ENCODE measurements at regions not wholly inside any gene's neighbourhood (a gene's known extent, or its start where the extent isn't known, plus 50 kb on each side); places are given as distances from the start of the nearest gene placed in this dataset.

DNA sequence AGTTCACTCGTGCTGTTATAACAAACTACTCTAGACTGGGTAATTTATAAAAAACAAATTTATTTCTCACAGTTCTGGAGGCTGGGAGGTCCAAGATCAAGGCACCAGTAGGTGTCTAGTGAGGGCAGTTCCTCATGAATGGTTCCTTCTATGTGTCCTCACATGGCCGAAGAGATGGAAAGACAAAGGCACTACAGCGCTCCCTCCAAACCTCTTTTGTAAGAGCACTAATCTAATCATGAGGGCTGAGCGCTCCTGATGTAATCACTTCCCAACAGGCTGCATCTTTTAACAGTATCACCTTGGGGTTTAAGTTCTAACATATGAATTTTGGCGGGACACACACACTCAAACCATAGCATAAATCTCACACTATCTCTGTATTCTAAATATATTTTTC lies 54.0 kb upstream of the KANK4 start:
- TF ChIP-seq ZNF274 (IDR thresholded peaks at IDR 0.05; ENCODE audit: low read length) (no peak), ZNF274 (tag by site-specific recombination; IDR thresholded peaks at IDR 0.05; ENCODE audit: borderline replicate concordance) (no peak), ZNF311 (tag by site-specific recombination; IDR thresholded peaks at IDR 0.05; ENCODE audit: borderline replicate concordance) (no peak), ELK4 (IDR thresholded peaks at IDR 0.05; ENCODE audit: borderline replicate concordance, low read depth, low read length) (no peak), MZF1 (tag by site-specific recombination; IDR thresholded peaks at IDR 0.05; ENCODE audit: borderline replicate concordance) (no peak), ZNF239 (tag by site-specific recombination; IDR thresholded peaks at IDR 0.05) (no peak), ZNF184 (tag by site-specific recombination; IDR thresholded peaks at IDR 0.05) (no peak), PRDM10 (tag by site-specific recombination; IDR thresholded peaks at IDR 0.05) (no peak), ZSCAN23 (tag by site-specific recombination; IDR thresholded peaks at IDR 0.05) (no peak), ZNF701 (tag by site-specific recombination; IDR thresholded peaks at IDR 0.05) (no peak), ZNF266 (tag by site-specific recombination; IDR thresholded peaks at IDR 0.05; ENCODE audit: low read depth) (no peak), ZNF335 (tag by site-specific recombination; conservative IDR thresholded peaks at IDR 0.05) (no peak)
- TF ChIP-seq, protein P1, sequence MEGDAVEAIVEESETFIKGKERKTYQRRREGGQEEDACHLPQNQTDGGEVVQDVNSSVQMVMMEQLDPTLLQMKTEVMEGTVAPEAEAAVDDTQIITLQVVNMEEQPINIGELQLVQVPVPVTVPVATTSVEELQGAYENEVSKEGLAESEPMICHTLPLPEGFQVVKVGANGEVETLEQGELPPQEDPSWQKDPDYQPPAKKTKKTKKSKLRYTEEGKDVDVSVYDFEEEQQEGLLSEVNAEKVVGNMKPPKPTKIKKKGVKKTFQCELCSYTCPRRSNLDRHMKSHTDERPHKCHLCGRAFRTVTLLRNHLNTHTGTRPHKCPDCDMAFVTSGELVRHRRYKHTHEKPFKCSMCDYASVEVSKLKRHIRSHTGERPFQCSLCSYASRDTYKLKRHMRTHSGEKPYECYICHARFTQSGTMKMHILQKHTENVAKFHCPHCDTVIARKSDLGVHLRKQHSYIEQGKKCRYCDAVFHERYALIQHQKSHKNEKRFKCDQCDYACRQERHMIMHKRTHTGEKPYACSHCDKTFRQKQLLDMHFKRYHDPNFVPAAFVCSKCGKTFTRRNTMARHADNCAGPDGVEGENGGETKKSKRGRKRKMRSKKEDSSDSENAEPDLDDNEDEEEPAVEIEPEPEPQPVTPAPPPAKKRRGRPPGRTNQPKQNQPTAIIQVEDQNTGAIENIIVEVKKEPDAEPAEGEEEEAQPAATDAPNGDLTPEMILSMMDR (tag by site-specific recombination; IDR thresholded peaks at IDR 0.05): no peak
- TF ChIP-seq, protein P2, sequence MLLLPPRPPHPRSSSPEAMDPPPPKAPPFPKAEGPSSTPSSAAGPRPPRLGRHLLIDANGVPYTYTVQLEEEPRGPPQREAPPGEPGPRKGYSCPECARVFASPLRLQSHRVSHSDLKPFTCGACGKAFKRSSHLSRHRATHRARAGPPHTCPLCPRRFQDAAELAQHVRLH (tag by site-specific recombination; IDR thresholded peaks at IDR 0.05): no peak
- TF ChIP-seq, protein P3, sequence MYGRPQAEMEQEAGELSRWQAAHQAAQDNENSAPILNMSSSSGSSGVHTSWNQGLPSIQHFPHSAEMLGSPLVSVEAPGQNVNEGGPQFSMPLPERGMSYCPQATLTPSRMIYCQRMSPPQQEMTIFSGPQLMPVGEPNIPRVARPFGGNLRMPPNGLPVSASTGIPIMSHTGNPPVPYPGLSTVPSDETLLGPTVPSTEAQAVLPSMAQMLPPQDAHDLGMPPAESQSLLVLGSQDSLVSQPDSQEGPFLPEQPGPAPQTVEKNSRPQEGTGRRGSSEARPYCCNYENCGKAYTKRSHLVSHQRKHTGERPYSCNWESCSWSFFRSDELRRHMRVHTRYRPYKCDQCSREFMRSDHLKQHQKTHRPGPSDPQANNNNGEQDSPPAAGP (tag by site-specific recombination; IDR thresholded peaks at IDR 0.05): no peak
